IMR-90 (cell line): ENCODE measurements at regions not wholly inside any gene's neighbourhood (a gene's known extent, or its start where the extent isn't known, plus 50 kb on each side); places are given as distances from the start of the nearest gene placed in this dataset.

Experiments used
- ATAC-seq: fragments of 200-7000 bp; cut with Tn5 transposase; 2 replicates; pipeline ENCODE4 v1.9.1; 2020; ENCODE audit warnings: low read depth, mild to moderate bottlenecking, moderate library complexity
- BruUV-seq: library from RNA; stranded (reverse); fragments of 400-500 nt; replicated peaks from 2 replicates; lab custom pipeline; 2021; lab: Mats Ljungman, UMichigan
- CTCF ChIA-PET: fragments of 300-600 bp; formaldehyde crosslinking; extraction: SDS; loops from one replicate; lab custom pipeline; 2021; ENCODE audit warnings: antibody characterized with exemption; lab: Yijun Ruan, JAX
- POLR2A ChIA-PET: fragments of 300-600 bp; sonication (Branson Sonifier 250); formaldehyde crosslinking; loops from one replicate; lab custom pipeline; 2022; ENCODE audit warnings: antibody characterized with exemption; ENCODE audit not compliant: unreplicated experiment; lab: Charles Lee
- DNase-seq: peaks from one replicate; pipeline ENCODE4 v3.0.0; 2013
- H2AFZ ChIP-seq: replicated peaks from 2 replicates; pipeline ENCODE3; 2013; ENCODE audit warnings: low read length, mild to moderate bottlenecking; ENCODE audit not compliant: poor library complexity
- H2AK5ac ChIP-seq: 2 replicates; pipeline ENCODE4 v1.6.1; 2013; ENCODE audit warnings: low read depth, low read length, inconsistent platforms
- H2AK9ac ChIP-seq: replicated peaks from 2 replicates; pipeline ENCODE3; 2013; ENCODE audit warnings: mild to moderate bottlenecking, low read depth, low read length, moderate library complexity; ENCODE audit not compliant: poor library complexity
- H2BK120ac ChIP-seq: 2 replicates; pipeline ENCODE4 v1.6.1; 2013; ENCODE audit warnings: low read depth, low read length, inconsistent platforms
- H2BK15ac ChIP-seq: 3 replicates; pipeline ENCODE4 v1.6.1; 2013; ENCODE audit warnings: low read depth, low read length, inconsistent platforms
- H2BK20ac ChIP-seq: 2 replicates; pipeline ENCODE4 v1.6.1; 2013; ENCODE audit warnings: low read depth, mild to moderate bottlenecking, inconsistent platforms, low read length, moderate library complexity
- H2BK5ac ChIP-seq: 2 replicates; pipeline ENCODE4 v1.6.1; 2013; ENCODE audit warnings: mild to moderate bottlenecking, low read depth, low read length, inconsistent platforms; ENCODE audit not compliant: poor library complexity, severe bottlenecking
- H3K14ac ChIP-seq: replicated peaks from 2 replicates; pipeline ENCODE4 v1.6.1; 2013; ENCODE audit warnings: low read depth, low read length, inconsistent platforms
- H3K18ac ChIP-seq: 2 replicates; pipeline ENCODE4 v1.6.1; 2013; ENCODE audit warnings: low read depth, low read length, control low read depth
- H3K23ac ChIP-seq: 2 replicates; pipeline ENCODE4 v1.6.1; 2013; ENCODE audit warnings: low read depth, low read length, inconsistent platforms
- H3K27ac ChIP-seq: 2 replicates; pipeline ENCODE4 v1.5.1; 2013; ENCODE audit warnings: mild to moderate bottlenecking, control low read depth, low read length; ENCODE audit not compliant: insufficient read depth
- H3K27me3 ChIP-seq: 2 replicates; pipeline ENCODE4 v1.6.1; 2013; ENCODE audit warnings: low read length; ENCODE audit not compliant: control insufficient read depth, insufficient read depth
- H3K36me3 ChIP-seq: 2 replicates; pipeline ENCODE4 v1.6.1; 2013; ENCODE audit warnings: low read length, mixed read lengths; ENCODE audit not compliant: control insufficient read depth, insufficient read depth
- H3K4ac ChIP-seq: 2 replicates; pipeline ENCODE4 v1.6.1; 2013; ENCODE audit warnings: low read depth, low read length, inconsistent platforms
- H3K4me1 ChIP-seq: 2 replicates; pipeline ENCODE4 v1.6.1; 2013; ENCODE audit warnings: low read length, mixed read lengths; ENCODE audit not compliant: control insufficient read depth, insufficient read depth
- H3K4me2 ChIP-seq: 2 replicates; pipeline ENCODE4 v1.6.1; 2013; ENCODE audit warnings: low read depth, mild to moderate bottlenecking, control low read depth, low read length, moderate library complexity
- H3K4me3 ChIP-seq: 2 replicates; pipeline ENCODE4 v1.5.1; 2013; ENCODE audit warnings: low read depth, mild to moderate bottlenecking, control low read depth, low read length, moderate library complexity; ENCODE audit not compliant: insufficient read depth
- H3K56ac ChIP-seq: 2 replicates; pipeline ENCODE4 v1.6.1; 2013; ENCODE audit warnings: low read length, inconsistent platforms; ENCODE audit not compliant: insufficient read depth; ENCODE audit errors: extremely low read depth
- H3K79me1 ChIP-seq, 2 experiments: 2 replicates each; pipeline ENCODE4 v1.6.1; 2013; ENCODE audit warnings: low read length in 2 of 2, inconsistent platforms in 1 of 2, low read depth in 1 of 2
- H3K9ac ChIP-seq: 2 replicates; pipeline ENCODE4 v1.6.1; 2013; ENCODE audit warnings: low read depth, low read length, control low read depth
- H3K9me1 ChIP-seq: 2 replicates; pipeline ENCODE4 v1.6.1; 2013; ENCODE audit warnings: low read length, inconsistent platforms; ENCODE audit not compliant: insufficient read depth
- H3K9me3 ChIP-seq: 2 replicates; pipeline ENCODE4 v1.6.1; 2013; ENCODE audit warnings: low read length; ENCODE audit not compliant: control insufficient read depth, insufficient read depth
- H4K20me1 ChIP-seq: 2 replicates; pipeline ENCODE4 v1.6.1; 2013; ENCODE audit warnings: low read length, inconsistent platforms; ENCODE audit not compliant: insufficient read depth
- H4K5ac ChIP-seq: 2 replicates; pipeline ENCODE4 v1.6.1; 2013; ENCODE audit warnings: mild to moderate bottlenecking, low read depth, low read length, control low read depth
- H4K8ac ChIP-seq, 2 experiments: 2 replicates each; pipeline ENCODE4 v1.6.1; 2013; ENCODE audit warnings: low read depth in 2 of 2, low read length in 2 of 2, control low read depth in 1 of 2, inconsistent platforms in 1 of 2
- H4K91ac ChIP-seq: 2 replicates; pipeline ENCODE4 v1.6.1; 2013; ENCODE audit warnings: low read depth, low read length, inconsistent platforms; ENCODE audit not compliant: insufficient read depth
- CHD1 ChIP-seq: IDR thresholded peaks from 2 replicates; pipeline ENCODE4 v1.6.1; 2012; ENCODE audit warnings: low read depth, low read length, improper control_type of control experiment
- ELK1 ChIP-seq: fragments of 150-350 bp; IDR thresholded peaks from 2 replicates; pipeline ENCODE4 v1.6.1; 2016; ENCODE audit warnings: low read depth, mild to moderate bottlenecking, low read length, moderate library complexity, borderline replicate concordance
- FOS ChIP-seq: fragments of 150-350 bp; IDR thresholded peaks from 2 replicates; pipeline ENCODE4 v1.6.1; 2016; ENCODE audit warnings: low read depth, low read length
- MAFK ChIP-seq: IDR thresholded peaks from 2 replicates; pipeline ENCODE4 v1.6.1; 2012; ENCODE audit warnings: low read depth, low read length, improper control_type of control experiment
- MXI1 ChIP-seq: IDR thresholded peaks from 2 replicates; pipeline ENCODE4 v1.6.1; 2012; ENCODE audit warnings: low read depth, mild to moderate bottlenecking, low read length, moderate library complexity, borderline replicate concordance
- NFE2L2 ChIP-seq: fragments of 150-350 bp; IDR thresholded peaks from 2 replicates; pipeline ENCODE4 v1.6.1; 2016; ENCODE audit warnings: low read depth, mild to moderate bottlenecking, low read length
- dilution Hi-C: fragments of 300-500 bp; cut with HindIII; formaldehyde crosslinking; loops from one replicate; pipeline ENCODE4 v1.14.3; 2018; ENCODE audit warnings: low sequenced_read_pairs; ENCODE audit not compliant: unreplicated experiment
- in situ Hi-C: fragments of 300-500 bp; cut with MboI; formaldehyde crosslinking; loops from 3 replicates; pipeline ENCODE4 v1.14.3; 2019; ENCODE audit warnings: low sequenced_read_pairs, inconsistent platforms, mixed read lengths
- intact Hi-C: fragments of 100-400 bp; cut with micrococcal nuclease; formaldehyde crosslinking; loops from 2 replicates; pipeline ENCODE4 v1.10.0; 2022

- Histone ChIP-seq H3K4ac (no peak overlapping the region), H3K9me3 (peaks cover 6% of the 10 kb centered on the region), H2BK15ac (no peak overlapping the region), H4K91ac (no peak overlapping the region), H3K27me3 (no peaks in the 10 kb centered on the region), H4K5ac (no peak overlapping the region), H3K36me3 (no peaks in the 10 kb centered on the region), H4K8ac (no peak overlapping the region), H4K20me1 (no peaks in the 10 kb centered on the region), H3K4me3 (no peak overlapping the region), H2BK120ac (no peak overlapping the region), H3K9ac (no peak overlapping the region), H3K56ac (no peak overlapping the region), H3K9me1 (no peaks in the 10 kb centered on the region), H2BK5ac (no peak overlapping the region), H3K79me1 (no peaks in the 10 kb centered on the region), H2BK20ac (no peak overlapping the region), H3K14ac (no peak overlapping the region), H3K23ac (no peak overlapping the region), H3K18ac (no peak overlapping the region), H3K4me1 (no peaks in the 10 kb centered on the region), H2AK9ac (no peak overlapping the region), H2AK5ac (no peak overlapping the region), H3K27ac (no peak overlapping the region), H2AFZ (no peak overlapping the region), H3K4me2 (no peak overlapping the region)
- intact Hi-C loops (no loop called here), dilution Hi-C loops (no loop called here), in situ Hi-C loops (no loop called here)
- no peak for DNase-seq
- POLR2A ChIA-PET, result no interaction called here
- TF ChIP-seq MAFK (no peak), CHD1 (no peak), MXI1 (no peak), NFE2L2 (no peak), ELK1 (no peak), FOS (no peak)
- no peak for ATAC-seq
- no TSS peak for BruUV-seq
- CTCF ChIA-PET, result no interaction called here
These were observed 988.8 kb upstream of the CNTNAP5 start for GRCh38 chr2:123036300-123036699.
